Endothelial cell of umbilical vein (primary cell): ENCODE measurements at regions not wholly inside any gene's neighbourhood (a gene's known extent, or its start where the extent isn't known, plus 50 kb on each side); places are given as distances from the start of the nearest gene placed in this dataset.

Source experiments
- BruUV-seq: library from RNA; stranded (reverse); fragments of 400-500 nt; replicated peaks from 2 replicates; lab custom pipeline; 2021; lab: Mats Ljungman, UMichigan
- CTCF ChIA-PET: fragments of 300-600, 350-600 bp; sonication (Branson Sonifier 250); formaldehyde crosslinking; loops from one replicate; lab custom pipeline; 2021; ENCODE audit warnings: antibody characterized with exemption, inconsistent platforms; lab: Charles Lee
- POLR2A ChIA-PET: fragments of 300-600, 350-600 bp; sonication (Branson Sonifier 250); formaldehyde crosslinking; loops from one replicate; lab custom pipeline; 2021; ENCODE audit warnings: antibody characterized with exemption, inconsistent platforms; lab: Charles Lee
- DNase-seq: peaks from one replicate; pipeline ENCODE4 v3.0.0-alpha.2; 2011; ENCODE audit warnings: low read depth, low spot score
- FAIRE-seq: peaks from 2 replicates; lab custom pipeline; 2011; peaks lifted over from hg19 to GRCh38; lab: Jason Lieb, UNC
- H2AFZ ChIP-seq: 2 replicates; pipeline ENCODE4 v1.6.0; 2012; ENCODE audit warnings: low read depth, low read length, control low read depth, inconsistent platforms
- H3K27ac ChIP-seq: 2 replicates; pipeline ENCODE4 v1.5.1; 2011; ENCODE audit warnings: low read depth, mild to moderate bottlenecking, control low read depth, low read length, moderate library complexity; ENCODE audit not compliant: insufficient read depth
- H3K27me3 ChIP-seq, 2 experiments: 2 replicates each; pipeline versions ENCODE4 v1.6.0 to v1.6.1; 2011; ENCODE audit warnings: low read length in 2 of 2, mixed read lengths in 1 of 2; ENCODE audit not compliant: control insufficient read depth in 2 of 2, insufficient read depth in 2 of 2
- H3K36me3 ChIP-seq, 2 experiments: 2 replicates in 1 of 2; 3 replicates in 1 of 2; pipeline ENCODE4 v1.5.1; 2011; ENCODE audit warnings: low read length in 2 of 2, mild to moderate bottlenecking in 1 of 2, moderate library complexity in 1 of 2; ENCODE audit not compliant: control insufficient read depth in 2 of 2, insufficient read depth in 2 of 2; ENCODE audit errors: extremely low read depth in 1 of 2
- H3K4me1 ChIP-seq: 3 replicates; pipeline ENCODE4 v1.5.1; 2011; ENCODE audit warnings: mild to moderate bottlenecking, low read length; ENCODE audit not compliant: control insufficient read depth, insufficient read depth; ENCODE audit errors: extremely low read depth
- H3K4me2 ChIP-seq: 2 replicates; pipeline ENCODE4 v1.6.1; 2011; ENCODE audit warnings: low read length, control low read depth, mixed read lengths; ENCODE audit not compliant: insufficient read depth
- H3K4me3 ChIP-seq, 3 experiments: fragments of 200-600 bp in 1 of 3; sonication (generic), shearing (Covaris generic) in 1 of 3; replicated peaks in 1 of 3; 2 replicates each; pipeline ENCODE4 v1.5.1; 2011 to 2016; ENCODE audit warnings: control low read depth in 3 of 3, low read length in 3 of 3, mild to moderate bottlenecking in 2 of 3, inconsistent platforms in 1 of 3, low read depth in 1 of 3, moderate library complexity in 1 of 3; ENCODE audit not compliant: insufficient read depth in 1 of 3
- H3K79me2 ChIP-seq: 2 replicates; pipeline ENCODE4 v1.6.0; 2012; ENCODE audit warnings: low read length, inconsistent platforms; ENCODE audit not compliant: control insufficient read depth, insufficient read depth
- H3K9ac ChIP-seq: replicated peaks from 2 replicates; pipeline ENCODE3; 2011; ENCODE audit warnings: low read length, control low read depth; ENCODE audit not compliant: insufficient read depth; ENCODE audit errors: extremely low read depth
- H3K9me1 ChIP-seq: replicated peaks from 3 replicates; pipeline ENCODE4 v1.6.0; 2011; ENCODE audit warnings: mild to moderate bottlenecking, low read length; ENCODE audit not compliant: control insufficient read depth, insufficient read depth; ENCODE audit errors: extremely low read depth
- H3K9me3 ChIP-seq: replicated peaks from 2 replicates; pipeline ENCODE4 v1.5.1; 2012; ENCODE audit warnings: low read length, inconsistent platforms; ENCODE audit not compliant: control insufficient read depth, insufficient read depth
- H4K20me1 ChIP-seq: replicated peaks from 2 replicates; pipeline ENCODE3; 2011; ENCODE audit warnings: mild to moderate bottlenecking, low read length; ENCODE audit not compliant: control insufficient read depth, insufficient read depth; ENCODE audit errors: extremely low read depth
- CTCF ChIP-seq, 2 donors: IDR thresholded peaks; 1 replicate in 1 of 2; 2 replicates in 1 of 2; pipeline ENCODE4 v1.5.1; 2011; ENCODE audit warnings: low read length in 2 of 2, mild to moderate bottlenecking in 2 of 2, moderate library complexity in 2 of 2, control low read depth in 1 of 2, inconsistent platforms in 1 of 2, low read depth in 1 of 2; ENCODE audit not compliant: insufficient read depth in 1 of 2; ENCODE audit errors: extremely low read depth in 1 of 2
- EZH2 ChIP-seq: IDR thresholded peaks from 2 replicates; pipeline ENCODE4 v1.6.1; 2012; ENCODE audit warnings: borderline replicate concordance, low read depth, mild to moderate bottlenecking, moderate library complexity, low read length, inconsistent platforms; ENCODE audit not compliant: severe bottlenecking
- FOS ChIP-seq: IDR thresholded peaks from 2 replicates; pipeline ENCODE4 v1.6.1; 2011; ENCODE audit warnings: mild to moderate bottlenecking, low read length, moderate library complexity, borderline replicate concordance; ENCODE audit not compliant: insufficient read depth
- GATA2 ChIP-seq: IDR thresholded peaks from 2 replicates; pipeline ENCODE4 v1.7.0; 2011; ENCODE audit warnings: low read depth, mild to moderate bottlenecking, moderate library complexity, mixed read lengths, low read length; ENCODE audit not compliant: insufficient read length, insufficient read depth
- JUN ChIP-seq: IDR thresholded peaks from 2 replicates; pipeline ENCODE4 v1.6.1; 2011; ENCODE audit warnings: borderline replicate concordance, low read depth; ENCODE audit not compliant: insufficient read length, insufficient read depth
- MAX ChIP-seq: IDR thresholded peaks from 2 replicates; pipeline ENCODE4 v1.6.1; 2011; ENCODE audit not compliant: insufficient read depth, insufficient read length
- MYC ChIP-seq: IDR thresholded peaks from one replicate; pipeline ENCODE4 v1.6.1; 2011; ENCODE audit warnings: mild to moderate bottlenecking, low read depth, low read length
- POLR2A ChIP-seq: IDR thresholded peaks from 2 replicates; pipeline ENCODE4 v1.6.1; 2012; ENCODE audit warnings: low read depth, mild to moderate bottlenecking, control low read depth, low read length
- POLR2AphosphoS5 ChIP-seq: IDR thresholded peaks from 2 replicates; pipeline ENCODE4 v1.6.1; 2012; ENCODE audit warnings: low read depth, mild to moderate bottlenecking, control low read depth, low read length, moderate library complexity; ENCODE audit not compliant: insufficient read depth
- dilution Hi-C: fragments of 300-500 bp; cut with MboI; formaldehyde crosslinking; loops from one replicate; pipeline ENCODE4 v1.15.0; 2019; ENCODE audit warnings: low sequenced_read_pairs; ENCODE audit not compliant: extremely low pct_ligation_motif_present
- intact Hi-C: fragments of 100-400 bp; cut with micrococcal nuclease; formaldehyde crosslinking; loops from one replicate; pipeline ENCODE4 v1.10.0; 2022

- Histone ChIP-seq H3K9me3 (no peaks in the 10 kb centered on the region), H3K4me1 (no peaks in the 10 kb centered on the region), H4K20me1 (no peaks in the 10 kb centered on the region), H2AFZ (no peak overlapping the region), H3K4me3 (no peak overlapping the region), H3K4me2 (no peak overlapping the region), H3K9me1 (no peaks in the 10 kb centered on the region), H3K36me3 (no peaks in the 10 kb centered on the region), H3K27me3 (no peaks in the 10 kb centered on the region), H3K27ac (no peak overlapping the region), H3K9ac (no peak overlapping the region), H3K79me2 (no peaks in the 10 kb centered on the region)
- FAIRE-seq: no peak
- no peak for TF ChIP-seq JUN
- no peak for TF ChIP-seq POLR2AphosphoS5
- TF ChIP-seq MAX: no peak
- TF ChIP-seq POLR2A: no peak
- no peak for TF ChIP-seq FOS
- no peak for TF ChIP-seq EZH2
- TF ChIP-seq CTCF (IDR thresholded peaks at IDR 0.05; ENCODE audit: extremely low read depth in 1 of 2, insufficient read depth in 1 of 2, low read depth in 1 of 2, low read length in 2 of 2): no peak
- no peak for TF ChIP-seq MYC
- TF ChIP-seq GATA2: no peak
- no peak for DNase-seq
- intact Hi-C loops: no loop called here
- no TSS peak for BruUV-seq
- ChIA-PET CTCF (no interaction called here), POLR2A (no interaction called here)
- dilution Hi-C loops: no loop called here
Measured at GRCh38 chr2:162914161-162914560, 75.6 kb upstream of the KCNH7 start.
